Activated CD4-positive, alpha-beta T cell treated with anti-CD3 and anti-CD28 coated beads, Interleukin-2, Interleukin-6, amounts not matched to agents 100 ng/mL and 50 ng/mL, durations not matched to agents 16 hours and 8 hours (primary cell): ENCODE measurements at regions not wholly inside any gene's neighbourhood (a gene's known extent, or its start where the extent isn't known, plus 50 kb on each side); places are given as distances from the start of the nearest gene placed in this dataset.
A peak's percentile ranks its signal among the peaks of the same experiment; 100 is the strongest.
"Not testable (repeated sequence)": the region's sequence is repeated elsewhere in the genome, so short reads cannot be mapped to it uniquely, and the experiment has no call there.

Experiments used
- DNase-seq: peaks from one replicate; pipeline ENCODE4 v3.0.0-alpha.2; 2020

DNA sequence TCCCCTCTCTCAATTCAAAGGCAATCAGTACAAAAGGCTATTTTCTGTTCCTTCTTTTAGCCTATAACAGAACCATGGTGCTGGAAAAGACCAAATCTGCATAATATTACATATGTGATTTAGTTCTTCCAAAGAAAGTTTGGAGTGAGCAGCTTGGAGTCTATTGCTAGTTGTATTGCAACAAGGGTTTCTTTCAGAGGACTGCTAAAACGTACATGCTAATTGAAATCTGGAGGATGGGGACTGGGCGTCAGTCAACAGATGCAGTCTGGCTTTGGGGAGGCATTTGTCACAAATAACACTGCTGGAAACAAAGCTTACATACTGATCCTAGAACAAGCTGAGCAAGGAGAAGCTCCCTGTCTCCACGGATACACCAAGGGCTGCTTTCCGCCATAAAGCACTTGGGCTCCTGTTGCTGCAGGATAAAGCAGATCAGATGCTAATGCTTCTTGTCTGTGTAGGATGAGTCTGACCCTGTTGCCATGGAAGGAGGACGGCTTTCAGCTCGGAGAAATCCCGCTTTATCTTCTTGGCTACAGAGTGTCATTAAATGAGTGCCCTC, 883.5 kb downstream of the SORCS1 start:
- no peak for DNase-seq

DNA sequence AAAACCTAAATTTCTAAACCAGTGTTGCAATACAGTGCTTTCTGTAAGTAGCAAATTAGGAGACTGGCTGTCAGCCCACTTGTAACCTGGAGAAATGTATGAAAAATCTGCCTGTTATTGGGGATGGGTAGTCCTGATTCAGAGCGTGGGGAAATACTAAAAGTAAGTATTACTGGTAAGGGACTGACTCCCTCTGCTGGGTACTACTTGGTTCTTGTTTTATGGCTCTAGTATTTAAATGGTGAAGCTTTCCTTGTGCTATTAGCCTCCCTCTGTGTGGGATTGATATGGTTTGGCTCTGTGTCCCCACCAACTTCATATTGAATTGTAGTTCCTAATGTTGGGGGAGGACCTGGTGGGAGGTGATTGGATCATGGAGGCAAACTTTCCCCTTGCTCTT, 886.1 kb downstream of the SORCS1 start:
- DNase-seq: no peak

DNA sequence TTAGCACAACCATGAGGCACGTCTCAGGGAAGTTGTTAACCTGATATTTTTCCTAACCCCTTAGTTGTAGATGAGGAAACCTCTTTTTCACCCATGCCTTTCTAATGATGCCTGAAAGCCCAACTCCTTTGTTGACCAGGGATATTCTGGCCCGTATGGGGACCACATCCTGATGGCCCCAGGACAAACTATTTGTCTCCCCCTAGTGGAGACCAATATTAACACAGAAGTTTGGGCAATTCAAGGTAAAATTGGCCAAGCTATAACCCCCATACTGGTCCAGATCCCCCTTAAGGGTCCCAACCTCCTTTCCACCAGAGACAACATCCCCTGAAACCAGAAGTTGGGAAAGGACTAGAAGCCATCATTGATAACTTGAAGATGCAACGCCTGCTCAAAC, 893.3 kb downstream of the SORCS1 start:
- DNase-seq: no peak

DNA sequence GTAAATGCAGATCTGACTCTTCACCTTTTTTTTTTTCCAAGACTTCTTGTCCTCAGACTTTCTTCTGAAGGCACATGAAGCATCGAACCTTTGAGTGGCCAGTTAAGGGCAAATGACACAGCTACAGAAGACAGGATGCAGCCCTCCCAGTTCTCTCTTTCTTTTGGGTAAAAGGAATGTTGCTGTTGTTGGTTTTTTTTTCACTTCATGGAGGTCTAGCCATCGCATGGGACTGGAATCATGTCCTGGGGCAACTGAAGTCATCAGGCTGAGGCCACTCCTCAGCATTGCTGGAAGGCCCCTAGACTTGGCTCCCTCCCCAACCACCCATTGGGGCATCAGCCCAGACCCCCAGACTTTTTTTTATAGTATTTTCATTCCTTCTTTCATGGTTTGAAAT, 896.5 kb downstream of the SORCS1 start:
- DNase-seq: no peak

DNA sequence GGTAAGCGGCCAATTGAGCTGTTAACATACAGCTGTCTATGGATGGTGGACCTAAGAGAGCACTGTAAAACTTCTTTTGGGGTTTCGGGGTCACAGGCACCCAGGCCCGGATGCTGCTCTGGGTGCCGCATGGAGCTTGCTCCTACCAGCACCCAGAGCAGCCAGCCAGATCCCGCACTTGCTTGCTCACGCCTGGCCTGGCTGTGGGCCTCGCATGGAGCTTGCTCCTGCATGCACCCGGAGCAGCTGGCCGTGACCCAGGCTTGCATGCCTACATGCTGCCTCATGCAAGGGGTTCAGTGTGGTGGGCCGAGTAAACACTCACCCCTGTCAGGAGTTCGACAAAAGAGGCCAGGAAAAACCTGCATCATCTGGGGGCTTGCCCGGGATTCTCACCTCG, 896.9 kb downstream of the SORCS1 start:
- no peak for DNase-seq

DNA sequence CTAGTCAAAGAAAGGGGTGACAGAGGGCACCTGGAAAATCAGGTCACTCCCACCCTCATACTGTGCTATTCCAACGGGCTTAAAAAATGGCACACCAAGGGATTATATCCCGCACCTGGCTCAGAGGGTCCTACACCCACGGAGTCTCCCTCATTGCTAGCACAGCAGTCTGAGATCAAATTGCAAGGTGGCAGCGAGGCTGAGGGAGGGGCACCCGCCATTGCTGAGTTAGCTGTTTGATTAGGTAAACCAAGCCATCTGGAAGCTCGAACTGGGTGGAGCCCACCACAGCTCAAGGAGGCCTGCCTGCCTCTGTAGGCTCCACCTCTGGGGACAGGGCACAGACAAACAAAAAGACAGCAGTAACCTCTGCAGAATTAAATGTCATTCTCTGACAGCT, 907.1 kb downstream of the SORCS1 start:
- DNase-seq: not testable (repeated sequence)

DNA sequence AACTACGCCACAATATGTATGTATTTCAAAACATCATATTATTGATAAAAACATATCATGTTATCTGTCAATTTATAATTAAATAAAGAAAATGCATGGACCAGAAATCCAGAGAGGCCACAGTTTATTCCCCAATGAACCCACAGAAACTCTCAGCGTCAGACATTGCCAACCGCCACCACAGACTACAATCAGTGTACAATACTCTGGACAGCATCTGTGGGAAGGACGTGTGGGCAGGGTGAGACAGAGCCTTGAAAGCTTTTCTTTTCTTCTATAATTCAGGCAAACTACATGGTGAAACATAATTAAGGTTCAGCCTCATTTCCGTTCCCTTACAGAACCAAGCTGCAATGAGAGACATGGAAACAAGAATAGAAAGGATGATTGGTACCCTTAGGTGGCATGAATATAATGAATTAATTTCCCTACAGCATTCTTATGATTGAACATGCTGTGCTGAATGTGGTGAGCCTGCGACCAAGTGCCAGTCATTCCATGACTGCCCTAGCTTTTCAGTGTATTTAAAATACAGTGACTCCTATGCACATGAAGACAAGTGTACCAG, 909.3 kb downstream of the SORCS1 start:
- DNase-seq: no peak

DNA sequence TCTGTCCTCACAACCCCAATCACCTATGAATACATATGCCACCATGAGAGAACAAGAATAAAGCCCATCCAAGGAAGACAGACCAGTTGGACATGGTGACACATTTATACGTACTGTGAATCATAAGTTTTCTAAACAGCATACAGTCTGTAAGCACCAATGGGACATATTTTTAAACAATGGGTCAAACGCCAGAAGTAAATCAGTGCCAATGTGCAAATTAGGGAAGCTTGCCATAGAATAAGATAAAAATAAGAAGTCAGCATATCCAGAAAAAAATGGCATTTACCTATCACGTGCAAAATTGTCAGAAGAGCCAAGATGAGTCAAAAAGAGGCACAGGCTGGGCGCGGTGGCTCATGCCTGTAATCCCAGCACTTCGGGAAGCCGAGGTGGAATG, 910.4 kb downstream of the SORCS1 start:
- DNase-seq: no peak

DNA sequence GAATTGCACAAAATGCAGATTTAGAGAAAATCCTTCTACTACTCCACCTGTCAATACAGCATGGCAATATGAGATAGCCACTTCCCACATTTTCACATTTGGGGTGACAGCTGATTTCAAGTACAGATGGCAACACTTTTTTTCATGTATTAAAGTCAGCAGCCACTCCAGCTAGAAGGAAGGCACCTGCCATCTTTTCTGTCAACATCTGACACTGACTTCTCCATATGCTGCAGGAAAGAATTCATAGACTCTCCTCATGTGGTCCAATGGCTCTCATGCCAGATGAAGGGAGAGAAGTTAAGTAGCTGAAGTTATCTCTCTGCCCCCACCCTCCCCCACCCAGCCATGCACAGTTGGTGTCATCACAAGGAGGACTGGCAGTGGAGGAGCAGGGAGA, 912.0 kb downstream of the SORCS1 start:
- DNase-seq: no peak

DNA sequence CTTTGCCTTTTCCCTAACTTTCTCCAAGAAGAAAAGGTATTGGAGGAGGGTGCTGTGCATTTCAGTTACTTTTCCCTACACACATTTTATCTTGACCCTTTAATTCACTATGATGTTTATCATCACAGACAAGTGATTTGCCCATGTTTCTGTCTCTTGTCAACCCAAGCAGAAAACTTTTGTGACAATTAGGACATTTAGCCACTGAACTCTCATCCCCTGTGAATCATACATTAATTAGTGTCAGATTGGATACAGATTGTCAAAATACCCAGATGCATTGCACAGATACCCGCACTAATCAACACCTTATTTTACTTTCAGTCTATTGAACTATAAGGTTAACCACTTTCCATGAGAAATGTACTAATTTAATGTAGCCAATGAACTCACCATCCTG, 912.9 kb downstream of the SORCS1 start:
- no peak for DNase-seq

DNA sequence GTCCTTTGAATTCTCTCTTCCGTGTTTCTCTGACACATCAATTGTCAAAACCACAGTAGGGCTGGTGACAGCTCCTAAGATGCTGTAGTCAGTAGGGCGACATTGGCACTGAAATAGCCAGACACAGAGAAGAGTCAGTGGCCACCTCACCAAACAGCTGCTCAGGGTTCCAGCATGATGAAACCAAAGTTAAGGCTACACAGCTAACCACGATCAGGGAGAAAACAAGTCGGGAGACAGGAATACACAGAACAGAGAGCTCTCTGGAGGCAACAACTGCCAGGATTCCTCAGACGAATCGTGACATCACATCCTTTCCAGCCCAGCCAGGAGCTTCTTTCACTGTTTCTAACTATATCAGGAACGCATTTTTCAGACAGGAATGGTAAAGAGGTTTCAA, 922.2 kb downstream of the SORCS1 start:
- DNase-seq: no peak

DNA sequence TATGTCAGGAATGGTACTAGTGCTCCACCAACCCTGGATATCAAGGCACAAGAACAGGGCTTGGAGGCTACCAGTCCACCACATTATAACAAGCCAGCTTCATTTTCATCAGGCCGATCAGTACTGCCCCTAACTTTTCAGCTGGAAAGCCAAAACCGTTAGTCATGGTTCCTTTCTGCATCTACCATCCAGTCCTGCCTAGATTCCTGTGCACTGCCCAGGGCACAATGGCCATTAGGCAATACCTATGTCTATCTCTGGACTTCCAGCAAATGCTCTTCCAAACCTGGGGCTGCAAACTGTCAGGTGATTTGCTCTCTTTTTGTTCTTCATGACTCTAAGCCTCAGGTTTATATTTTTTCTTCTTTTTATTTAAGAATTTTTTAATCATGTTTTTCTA, 937.7 kb downstream of the SORCS1 start:
- DNase-seq: no peak

DNA sequence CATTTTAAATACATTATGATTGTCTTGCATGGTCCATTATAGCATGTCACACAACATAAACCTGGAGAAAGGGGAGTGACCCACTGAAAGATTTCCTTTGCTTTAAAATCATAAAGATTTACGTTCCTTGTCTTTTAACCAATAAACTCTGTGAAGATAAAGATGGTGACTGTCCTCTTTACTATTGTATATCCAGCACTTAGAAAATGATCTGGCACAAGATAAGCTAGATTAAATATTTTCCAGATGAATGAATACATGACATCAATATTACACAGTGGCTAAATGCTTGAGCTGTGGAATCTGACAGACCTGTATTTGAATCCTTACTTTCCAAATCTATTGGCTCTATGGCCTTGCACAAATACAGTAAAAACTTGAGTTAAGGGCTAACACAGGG, 938.4 kb downstream of the SORCS1 start:
- DNase-seq: no peak

DNA sequence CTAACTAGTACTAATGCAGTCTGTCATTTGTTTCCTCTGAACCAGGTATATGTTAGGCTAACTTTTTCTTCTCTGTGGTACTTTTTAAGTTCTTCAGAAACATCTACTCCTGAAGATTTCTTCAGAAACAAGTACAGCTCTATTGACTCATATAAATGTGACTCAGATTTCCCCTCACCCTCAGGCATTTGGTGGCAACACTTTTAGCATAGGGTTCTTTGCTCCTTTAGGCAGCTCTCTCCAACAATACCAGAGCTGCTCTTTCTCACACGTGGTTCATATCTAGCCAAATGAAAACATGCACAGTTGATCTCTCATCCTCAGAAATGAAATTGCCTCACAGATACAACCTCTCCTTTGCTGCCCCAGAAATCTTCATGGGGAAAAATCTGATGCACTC, 939.8 kb downstream of the SORCS1 start:
- no peak for DNase-seq

DNA sequence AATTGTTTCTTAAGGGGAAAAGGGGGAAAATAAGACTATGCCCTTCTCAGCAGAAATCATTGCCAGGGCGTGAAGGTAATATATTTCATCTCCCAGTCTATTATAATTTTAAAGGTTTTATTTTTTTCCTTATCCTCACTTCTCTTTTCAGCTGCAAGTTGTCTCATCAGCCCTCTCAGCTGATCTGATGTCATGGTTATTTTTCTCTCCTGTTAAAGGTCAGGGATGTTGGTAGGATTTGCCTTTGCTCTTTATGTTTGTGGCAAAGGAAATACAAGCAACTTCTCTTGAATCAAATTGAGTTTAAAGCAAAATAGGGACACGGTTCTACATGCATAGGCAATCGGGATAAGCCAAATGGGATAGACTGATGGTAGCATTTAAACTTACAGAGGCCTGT, 946.9 kb downstream of the SORCS1 start:
- DNase-seq: no peak

DNA sequence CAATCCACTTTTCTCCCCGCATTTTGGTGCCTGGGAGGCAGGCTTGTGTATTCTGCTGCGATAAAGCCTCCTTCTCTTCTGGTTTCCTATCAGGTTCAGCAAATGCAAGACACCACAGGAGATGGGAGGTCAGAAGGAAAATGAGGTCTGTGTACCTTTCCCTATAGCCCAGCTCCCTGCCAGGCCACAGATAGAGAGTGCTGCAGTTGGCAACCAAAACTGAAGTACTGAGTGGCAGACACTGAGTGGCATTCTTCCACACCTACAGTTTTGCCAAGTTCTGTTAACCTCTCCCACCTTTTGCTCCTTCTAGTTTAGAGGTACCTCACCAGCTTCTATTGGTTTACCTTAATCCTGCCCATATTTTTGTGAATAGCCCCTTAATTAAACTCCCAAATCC, 948.4 kb downstream of the SORCS1 start:
- DNase-seq: no peak

DNA sequence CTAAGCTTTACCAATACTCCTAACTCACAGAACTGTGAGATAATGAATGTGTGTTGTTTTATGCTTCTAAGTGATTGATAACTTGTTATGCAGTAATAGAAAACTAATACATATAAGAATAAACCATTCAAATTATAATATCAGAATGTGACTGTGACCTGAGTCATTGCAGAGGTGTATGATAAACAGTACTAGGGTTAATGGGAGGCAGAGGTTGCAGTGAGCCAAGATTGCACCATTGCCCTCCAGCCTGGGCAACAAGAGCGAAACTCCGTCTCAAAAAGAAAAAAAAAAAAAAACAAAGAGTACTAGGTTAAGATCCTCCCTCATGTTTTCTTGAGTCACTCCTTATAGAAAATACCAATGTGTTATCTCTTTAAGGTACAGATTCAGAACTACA, 950.3 kb downstream of the SORCS1 start:
- DNase-seq: no peak

DNA sequence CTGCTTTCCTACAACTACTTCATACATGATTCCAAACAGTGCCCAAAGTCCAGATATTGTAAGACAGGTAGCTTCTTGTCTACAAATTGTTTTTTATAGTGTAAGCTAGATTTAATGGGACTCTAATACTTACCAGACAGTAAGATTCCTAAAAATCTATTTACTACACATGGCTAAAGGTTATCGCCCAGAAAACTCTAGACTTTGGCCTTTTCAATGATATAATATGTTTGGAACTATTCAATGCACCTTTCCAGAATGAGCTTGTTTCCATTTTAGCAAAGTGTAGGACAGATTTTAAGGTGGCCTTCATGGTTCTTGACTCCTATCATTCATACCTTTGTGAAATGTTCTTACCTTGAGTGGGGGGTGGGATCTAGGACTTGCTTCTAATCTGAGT, 951.0 kb downstream of the SORCS1 start:
- DNase-seq: no peak

DNA sequence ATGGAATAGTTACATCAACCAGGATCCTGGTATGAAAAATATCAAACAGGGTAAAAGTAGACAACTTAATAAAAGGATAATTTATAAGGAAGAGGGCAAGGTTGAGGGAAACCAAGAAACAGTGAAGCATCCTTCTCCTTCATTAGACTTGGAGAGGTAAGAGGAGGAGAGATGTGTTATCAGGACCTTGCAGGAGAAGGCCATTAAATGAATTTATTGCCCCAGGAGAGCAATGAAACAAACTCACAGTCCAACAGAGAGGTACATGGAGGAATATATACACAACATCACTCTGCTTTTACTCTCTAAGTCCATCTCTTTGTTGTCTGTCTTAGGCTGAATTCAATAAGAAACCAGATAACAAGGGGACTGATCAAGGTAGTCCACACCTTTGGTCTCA, 966.2 kb downstream of the SORCS1 start:
- DNase-seq: no peak

DNA sequence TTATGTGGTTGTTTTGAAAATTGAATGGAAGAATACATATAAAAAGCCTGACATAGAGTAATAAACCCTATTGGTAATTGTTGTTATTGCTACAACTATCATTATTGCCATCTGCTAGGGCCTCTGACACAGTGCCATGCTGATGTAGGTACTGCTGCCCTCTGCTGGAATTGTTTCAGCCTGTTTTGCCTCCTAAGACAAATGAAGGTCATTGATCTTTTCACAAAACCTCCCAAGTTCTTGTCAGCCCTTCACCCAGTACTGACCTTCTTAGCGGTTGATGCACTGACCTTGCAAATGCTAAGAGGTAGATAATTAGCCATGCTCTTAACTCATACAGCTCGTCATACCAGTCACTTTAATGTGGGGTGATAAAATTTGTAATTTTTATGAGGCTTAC, 975.2 kb downstream of the SORCS1 start:
- peak; percentile 11 for DNase-seq

DNA sequence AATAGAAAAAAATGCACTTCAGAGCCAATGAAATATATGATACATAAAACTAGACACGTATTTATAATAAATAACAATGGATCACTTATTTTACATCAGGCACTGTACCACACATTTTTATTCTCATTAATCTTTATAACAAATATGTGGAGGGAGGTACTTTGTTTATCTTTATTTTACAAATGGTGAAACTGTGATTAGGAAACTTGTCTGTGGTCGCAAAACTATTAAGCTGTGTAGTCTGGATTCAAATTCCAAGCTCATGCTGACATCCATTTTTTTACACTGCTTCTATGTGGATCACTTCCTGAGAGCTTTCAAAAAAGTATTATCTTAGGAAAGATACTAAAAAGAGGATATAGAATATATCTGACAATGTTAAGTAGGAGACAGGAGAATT, 978.6 kb downstream of the SORCS1 start:
- DNase-seq: no peak

DNA sequence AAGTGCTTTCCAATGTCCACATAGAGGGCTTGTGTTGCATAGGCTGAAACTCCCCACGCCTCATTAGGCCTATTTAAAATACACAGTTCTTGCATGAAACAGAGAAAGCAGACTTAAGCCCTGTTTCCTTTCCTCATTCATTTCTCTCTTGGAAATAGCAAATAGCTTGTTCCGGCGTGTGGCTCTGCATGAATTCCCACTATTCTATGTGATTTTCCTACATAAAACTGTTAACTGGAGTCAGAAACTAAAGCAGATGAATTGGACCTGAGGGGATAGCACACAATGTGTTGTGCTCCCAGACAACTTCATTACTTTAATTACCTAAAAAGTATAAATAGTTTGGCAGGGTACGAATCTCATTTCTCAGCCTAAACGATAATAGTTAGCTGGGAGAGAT, 981.5 kb downstream of the SORCS1 start:
- DNase-seq: no peak

DNA sequence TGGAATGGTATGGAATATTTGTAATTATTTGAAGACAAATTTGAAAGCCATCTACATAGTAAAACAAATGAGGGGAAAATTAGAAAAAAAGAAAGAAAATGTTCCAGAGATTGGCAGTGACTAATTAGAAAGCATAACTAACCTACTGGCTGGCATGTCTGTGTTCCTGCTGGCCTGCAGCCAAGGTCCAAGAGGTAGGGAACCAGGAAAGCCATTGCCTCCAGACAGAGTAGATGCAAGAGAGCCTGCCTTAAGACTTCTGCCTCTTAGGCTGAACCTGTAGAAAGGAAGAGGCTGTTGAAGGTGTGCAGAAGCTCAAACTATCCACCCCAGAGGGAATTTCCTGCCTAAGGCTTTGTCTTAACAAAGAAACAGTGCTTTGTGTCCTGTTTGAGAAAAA, 982.0 kb downstream of the SORCS1 start:
- no peak for DNase-seq

DNA sequence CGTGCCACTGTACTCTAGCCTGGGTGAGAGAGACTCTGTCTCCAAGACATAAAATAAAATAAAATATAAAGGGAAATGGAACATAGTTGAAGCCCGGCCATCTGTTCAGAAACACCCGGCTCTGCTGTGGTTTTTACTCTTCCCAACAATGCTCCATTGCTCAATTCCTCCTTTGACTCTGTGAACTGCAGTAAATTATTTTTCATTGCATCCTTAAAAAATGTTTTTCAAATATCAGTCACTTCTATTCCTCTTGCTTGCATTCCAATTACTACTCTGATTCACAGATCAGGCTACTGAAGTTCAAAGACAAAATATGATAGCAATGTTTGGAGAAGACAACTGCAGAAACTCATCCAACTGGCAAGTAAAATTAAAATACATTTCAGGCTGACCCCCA, 983.0 kb downstream of the SORCS1 start:
- no peak for DNase-seq

DNA sequence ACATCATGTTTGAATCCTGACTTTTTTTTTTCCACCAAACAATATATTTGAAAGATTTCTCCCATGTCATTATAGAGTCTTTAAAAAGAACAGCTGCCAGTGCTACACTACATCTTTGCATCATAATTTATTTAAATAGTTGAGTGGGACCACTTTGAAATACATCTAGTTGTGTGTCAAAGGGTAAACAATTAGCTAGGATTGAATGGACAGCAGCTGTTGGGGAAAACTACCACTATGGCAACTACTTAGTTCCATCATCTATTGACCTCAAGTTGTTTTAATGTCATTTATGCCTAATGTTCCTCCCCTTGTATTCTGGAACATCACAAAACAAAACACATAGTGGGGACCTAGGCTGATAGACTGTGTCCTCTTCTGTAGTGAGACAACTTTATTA, 985.1 kb downstream of the SORCS1 start:
- DNase-seq: no peak
